Hippocampal formation (tissue), 2 donors: ENCODE measurements at regions not wholly inside any gene's neighbourhood (a gene's known extent, or its start where the extent isn't known, plus 50 kb on each side); places are given as distances from the start of the nearest gene placed in this dataset.

ENCODE experiments used
- DNase-seq, 2 donors: peaks; one replicate each; lab custom pipeline; 2025; lab: John Stamatoyannopoulos, UW

- DNase-seq, result peak in 1 of 2 donors; percentile 3
Measured at GRCh38 chr20:6492271-6493055, 275.0 kb upstream of the BMP2 start.

- DNase-seq, result no peak
Measured at GRCh38 chr20:6490849-6491248, 276.6 kb upstream of the BMP2 start.

- DNase-seq, result no peak
Measured at GRCh38 chr20:6489361-6490171, 277.9 kb upstream of the BMP2 start.

GRCh38 chr20:6485351-6485750, 282.1 kb upstream of the BMP2 start:
- DNase-seq, result no peak

- DNase-seq, result no peak
Measured at GRCh38 chr20:6483727-6484126, 283.8 kb upstream of the BMP2 start.

- DNase-seq, result no peak
Measured at GRCh38 chr20:6482486-6482885, 285.0 kb upstream of the BMP2 start.

GRCh38 chr20:6480328-6481200, 286.9 kb upstream of the BMP2 start:
- no peak for DNase-seq

GRCh38 chr20:6473197-6473596, 294.3 kb upstream of the BMP2 start:
- no peak for DNase-seq

- DNase-seq, result no peak
Measured at GRCh38 chr20:6471871-6472270, 295.6 kb upstream of the BMP2 start.

GRCh38 chr20:6471110-6471647, 296.3 kb upstream of the BMP2 start:
- DNase-seq, result no peak

GRCh38 chr20:6469695-6470094, 297.8 kb upstream of the BMP2 start:
- no peak for DNase-seq

- DNase-seq, result no peak
Measured at GRCh38 chr20:6468423-6469116, 298.9 kb upstream of the BMP2 start.

- no peak for DNase-seq
Measured at GRCh38 chr20:6467562-6467961, 299.9 kb upstream of the BMP2 start.

- no peak for DNase-seq
Measured at GRCh38 chr20:6466075-6466810, 301.2 kb upstream of the BMP2 start.

GRCh38 chr20:6450841-6451240, 316.6 kb upstream of the BMP2 start:
- DNase-seq, result no peak

- no peak for DNase-seq
Measured at GRCh38 chr20:6440443-6440799, 317.6 kb upstream of the FERMT1 start.

GRCh38 chr20:6439737-6440442, 317.1 kb upstream of the FERMT1 start:
- no peak for DNase-seq

GRCh38 chr20:6434131-6434530, 311.3 kb upstream of the FERMT1 start:
- DNase-seq, result no peak

- DNase-seq, result no peak
Measured at GRCh38 chr20:6430381-6430780, 307.6 kb upstream of the FERMT1 start.

- no peak for DNase-seq
Measured at GRCh38 chr20:6426287-6426891, 303.6 kb upstream of the FERMT1 start.
